ENCODE measurements at regions not wholly inside any gene's neighbourhood (a gene's known extent, or its start where the extent isn't known, plus 50 kb on each side); places are given as distances from the start of the nearest gene placed in this dataset.

DNA sequence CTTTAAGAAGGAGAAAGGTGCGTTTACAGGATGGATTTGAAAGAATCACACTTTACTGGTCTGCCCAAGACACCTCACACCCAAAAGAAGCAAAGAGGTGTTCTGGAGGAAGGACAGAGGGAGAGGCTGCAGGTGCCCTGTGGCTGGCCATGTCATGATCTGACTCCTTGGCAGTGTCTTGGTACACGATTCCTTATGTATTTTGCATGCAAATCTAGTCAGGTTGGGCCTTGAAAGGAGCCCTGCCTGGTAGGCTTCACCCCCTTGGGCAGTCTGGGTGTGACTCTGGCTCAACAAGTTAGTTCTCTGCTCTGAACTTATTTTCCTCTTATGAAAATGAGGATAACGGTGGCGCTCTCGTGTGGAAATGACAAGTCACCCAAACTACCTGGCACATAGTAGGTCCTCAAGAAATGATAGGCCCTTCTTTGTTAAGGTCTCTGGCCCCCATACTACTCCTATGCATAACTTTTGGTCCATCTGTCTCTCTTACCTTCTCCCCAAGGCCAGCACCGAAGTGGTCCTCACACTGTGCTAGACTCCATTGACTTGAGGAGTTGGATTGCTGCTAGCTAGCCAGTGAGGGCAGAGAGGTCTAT, 212.5 kb downstream of the SEMA6A start:
- TF ChIP-seq, protein P1, sequence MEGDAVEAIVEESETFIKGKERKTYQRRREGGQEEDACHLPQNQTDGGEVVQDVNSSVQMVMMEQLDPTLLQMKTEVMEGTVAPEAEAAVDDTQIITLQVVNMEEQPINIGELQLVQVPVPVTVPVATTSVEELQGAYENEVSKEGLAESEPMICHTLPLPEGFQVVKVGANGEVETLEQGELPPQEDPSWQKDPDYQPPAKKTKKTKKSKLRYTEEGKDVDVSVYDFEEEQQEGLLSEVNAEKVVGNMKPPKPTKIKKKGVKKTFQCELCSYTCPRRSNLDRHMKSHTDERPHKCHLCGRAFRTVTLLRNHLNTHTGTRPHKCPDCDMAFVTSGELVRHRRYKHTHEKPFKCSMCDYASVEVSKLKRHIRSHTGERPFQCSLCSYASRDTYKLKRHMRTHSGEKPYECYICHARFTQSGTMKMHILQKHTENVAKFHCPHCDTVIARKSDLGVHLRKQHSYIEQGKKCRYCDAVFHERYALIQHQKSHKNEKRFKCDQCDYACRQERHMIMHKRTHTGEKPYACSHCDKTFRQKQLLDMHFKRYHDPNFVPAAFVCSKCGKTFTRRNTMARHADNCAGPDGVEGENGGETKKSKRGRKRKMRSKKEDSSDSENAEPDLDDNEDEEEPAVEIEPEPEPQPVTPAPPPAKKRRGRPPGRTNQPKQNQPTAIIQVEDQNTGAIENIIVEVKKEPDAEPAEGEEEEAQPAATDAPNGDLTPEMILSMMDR (IDR thresholded peaks at IDR 0.05), result no peak
- Histone ChIP-seq H3K4me3 (no peak overlapping the region), H3K4me1 (ENCODE audit: low read depth) (no peaks in the 10 kb centered on the region), H3K36me3 (ENCODE audit: low read depth) (no peaks in the 10 kb centered on the region), H3K9me3 (no peaks in the 10 kb centered on the region)
- no peak for ATAC-seq
- no peak for DNase-seq
- intact Hi-C loops (cut with DNase I, micrococcal nuclease), result no loop called here

DNA sequence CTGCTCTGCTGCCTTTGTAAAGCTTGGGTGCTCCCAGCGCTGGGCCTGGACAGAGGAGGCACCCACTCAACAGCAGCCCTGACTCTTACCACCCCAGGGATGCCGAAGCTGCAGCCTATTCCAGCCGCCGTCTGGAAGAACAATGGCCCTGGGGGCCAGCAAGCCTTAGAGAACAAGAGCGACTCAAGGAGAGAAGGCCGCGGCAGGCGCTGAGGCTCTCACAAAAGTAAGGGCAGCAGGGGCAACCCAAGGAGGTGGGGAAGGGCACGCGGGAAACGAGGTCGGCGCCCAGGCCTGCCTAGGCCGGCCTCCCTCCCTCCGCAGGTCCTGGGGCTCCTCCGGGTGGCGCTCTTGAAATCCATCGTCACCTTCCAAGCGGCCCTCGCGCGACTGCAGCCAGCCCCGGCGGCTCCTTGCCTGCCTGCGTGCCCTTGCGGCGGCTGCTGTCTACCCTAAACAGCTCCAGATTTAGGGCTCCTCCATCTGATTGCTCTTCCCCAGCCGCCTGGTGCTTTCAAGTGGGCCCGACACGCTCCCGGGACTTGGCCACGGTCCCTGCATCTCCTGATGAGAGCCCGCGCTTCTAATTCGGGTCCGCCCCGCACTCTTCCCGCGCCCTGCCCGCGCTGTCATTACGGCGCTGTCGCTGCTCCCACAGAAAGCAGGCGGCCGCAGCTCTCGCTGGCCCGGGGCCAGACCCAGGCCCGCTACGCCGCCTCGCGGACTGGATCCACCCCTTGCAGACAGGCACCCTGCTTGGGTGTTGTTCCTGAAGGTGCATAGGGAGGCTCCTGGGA, 213.3 kb downstream of the SEMA6A start:
- Histone ChIP-seq H3K4me1 (ENCODE audit: low read depth) (no peaks in the 10 kb centered on the region), H3K4me3 (no peak overlapping the region), H3K36me3 (ENCODE audit: low read depth) (no peaks in the 10 kb centered on the region), H3K9me3 (no peaks in the 10 kb centered on the region)
- ATAC-seq, result peak; percentile 84
- intact Hi-C loops (cut with DNase I, micrococcal nuclease), result no loop called here
- DNase-seq, result peak; percentile 56 to 80 (median 67)
- TF ChIP-seq, protein P1 (IDR thresholded peaks at IDR 0.05), result no peak

DNA sequence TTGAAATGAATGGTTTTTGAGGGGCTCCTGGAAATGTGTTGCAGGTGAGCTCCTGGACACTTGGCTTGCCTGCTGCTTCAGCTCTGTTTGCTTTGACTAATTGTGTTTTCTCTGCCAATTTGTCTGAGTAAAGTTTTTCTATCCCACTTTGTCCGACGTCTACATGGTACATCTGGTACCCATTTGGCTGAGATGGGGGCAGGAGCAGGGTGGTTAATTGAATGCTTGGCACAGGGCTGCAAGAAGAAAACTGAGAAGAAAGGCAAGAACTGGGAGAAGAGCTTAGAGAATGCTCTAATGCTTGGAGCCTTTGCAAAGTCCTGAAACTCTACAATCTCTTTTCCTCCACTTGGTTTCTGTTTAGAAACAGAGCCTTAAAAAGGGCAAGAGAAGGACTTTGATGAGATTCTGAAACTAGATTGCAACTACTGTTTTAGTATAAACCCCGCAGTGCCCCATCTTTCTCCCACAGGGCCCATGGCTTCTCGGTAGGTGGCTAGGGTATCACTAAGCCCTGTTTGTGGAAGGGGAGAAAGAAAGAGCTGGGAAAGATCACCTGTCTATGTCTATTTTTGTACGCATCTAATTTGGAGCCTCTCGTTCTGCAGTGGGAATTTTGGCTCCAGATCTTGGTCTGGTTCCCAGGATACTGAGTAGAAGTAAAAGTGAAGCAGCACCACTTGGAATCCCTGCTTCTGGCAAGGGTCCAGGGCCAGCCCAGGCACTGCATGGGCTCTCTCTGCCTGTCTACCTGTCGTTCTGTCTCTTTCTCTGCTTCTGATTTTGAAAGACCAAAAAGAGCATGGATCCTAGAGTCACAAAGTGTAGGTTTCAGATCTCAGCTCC, 214.4 kb downstream of the SEMA6A start:
- DNase-seq, result no peak
- no peak for ATAC-seq
- Histone ChIP-seq H3K36me3 (ENCODE audit: low read depth) (no peaks in the 10 kb centered on the region), H3K9me3 (no peaks in the 10 kb centered on the region), H3K4me3 (no peak overlapping the region), H3K4me1 (ENCODE audit: low read depth) (no peaks in the 10 kb centered on the region)
- TF ChIP-seq, protein P1 (IDR thresholded peaks at IDR 0.05), result no peak
- intact Hi-C loops (cut with DNase I, micrococcal nuclease), result no loop called here

DNA sequence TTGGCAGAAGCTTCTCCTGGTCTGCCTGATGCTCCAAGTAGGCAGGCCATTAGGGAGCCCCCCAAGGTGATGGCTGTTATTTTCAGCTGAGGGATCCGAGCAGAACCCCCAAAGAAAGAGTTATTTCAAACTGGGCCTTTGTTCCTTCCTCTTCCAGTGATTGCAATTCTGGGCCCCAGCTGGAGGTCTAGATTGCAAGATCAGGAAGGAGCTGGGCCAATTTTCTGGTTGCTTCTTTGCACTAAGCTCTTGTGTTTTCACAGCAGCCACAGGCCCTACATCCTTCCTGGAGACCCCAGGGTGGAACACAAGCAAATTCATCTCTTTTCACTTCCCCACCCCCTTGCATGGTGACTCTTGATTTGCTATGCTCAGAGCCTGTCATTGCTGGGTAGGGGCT, 215.0 kb downstream of the SEMA6A start:
- no peaks in the 10 kb centered on the region for H3K36me3 ChIP-seq (ENCODE audit: low read depth)
- peaks cover 4% of the 10 kb centered on the region for H3K9me3 ChIP-seq
- DNase-seq (no peak), ATAC-seq (no peak)
- no peak overlapping the region for H3K4me3 ChIP-seq
- H3K4me1 ChIP-seq (ENCODE audit: low read depth), result no peaks in the 10 kb centered on the region
- intact Hi-C loops (cut with DNase I, micrococcal nuclease), result no loop called here
- TF ChIP-seq, protein P1 (IDR thresholded peaks at IDR 0.05), result no peak

DNA sequence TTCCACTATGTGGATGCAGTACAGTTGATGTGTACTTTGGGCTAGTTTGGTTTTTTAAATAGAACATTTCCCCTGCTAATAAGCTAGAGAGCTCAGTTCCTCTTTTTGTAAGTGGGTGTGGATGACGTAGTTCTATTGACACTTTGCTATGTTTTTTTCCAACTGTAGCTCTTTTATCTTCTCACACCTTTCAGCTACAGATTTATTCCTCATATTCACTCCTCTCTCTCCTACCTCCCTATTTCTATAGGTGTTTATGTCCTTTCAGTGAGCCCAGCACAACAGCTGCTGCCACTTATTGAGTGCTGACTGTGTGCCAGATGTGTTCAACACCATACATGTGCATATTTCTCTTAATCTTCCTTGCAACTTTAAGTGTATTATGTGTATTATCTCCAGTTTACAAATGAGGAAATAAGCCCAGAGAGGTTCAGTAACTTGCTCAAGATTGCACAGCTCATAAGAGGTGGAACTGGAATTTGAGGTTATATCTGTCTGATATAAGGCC, 215.7 kb downstream of the SEMA6A start:
- Histone ChIP-seq H3K36me3 (ENCODE audit: low read depth) (no peaks in the 10 kb centered on the region), H3K4me1 (ENCODE audit: low read depth) (no peaks in the 10 kb centered on the region), H3K4me3 (no peak overlapping the region), H3K9me3 (peaks cover 6% of the 10 kb centered on the region)
- intact Hi-C loops (cut with DNase I, micrococcal nuclease), result no loop called here
- DNase-seq, result no peak
- TF ChIP-seq, protein P1 (IDR thresholded peaks at IDR 0.05), result no peak
- peak; percentile 25 for ATAC-seq
